GM19395 (cell line): ENCODE measurements at regions not wholly inside any gene's neighbourhood (a gene's known extent, or its start where the extent isn't known, plus 50 kb on each side); places are given as distances from the start of the nearest gene placed in this dataset.

ENCODE experiments used
- ATAC-seq: cut with Tn5 transposase; IDR thresholded peaks from one replicate; pipeline ENCODE4 v1.9.1; 2021; ENCODE audit warnings: mild to moderate bottlenecking, moderate library complexity; ENCODE audit not compliant: unreplicated experiment

DNA sequence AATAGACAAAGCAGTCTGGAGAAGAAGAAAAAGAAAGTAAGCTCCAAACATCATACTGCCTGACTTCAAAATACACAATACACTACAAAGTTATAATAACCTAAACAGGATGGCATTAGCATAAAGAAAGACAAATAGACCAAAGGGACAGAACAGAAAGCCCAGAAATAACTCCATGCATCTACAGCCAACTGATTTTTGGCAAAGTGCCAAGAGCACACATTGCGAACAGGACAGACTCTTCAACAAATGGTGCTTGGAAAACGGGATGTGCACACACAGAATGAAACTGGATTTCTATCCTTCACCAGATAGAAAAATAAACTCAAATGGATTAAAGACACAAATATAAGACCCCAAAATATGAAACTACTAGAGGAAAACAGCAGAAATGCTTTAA is 66.6 kb upstream of the SPATA31E1 start:
- ATAC-seq, result no peak

DNA sequence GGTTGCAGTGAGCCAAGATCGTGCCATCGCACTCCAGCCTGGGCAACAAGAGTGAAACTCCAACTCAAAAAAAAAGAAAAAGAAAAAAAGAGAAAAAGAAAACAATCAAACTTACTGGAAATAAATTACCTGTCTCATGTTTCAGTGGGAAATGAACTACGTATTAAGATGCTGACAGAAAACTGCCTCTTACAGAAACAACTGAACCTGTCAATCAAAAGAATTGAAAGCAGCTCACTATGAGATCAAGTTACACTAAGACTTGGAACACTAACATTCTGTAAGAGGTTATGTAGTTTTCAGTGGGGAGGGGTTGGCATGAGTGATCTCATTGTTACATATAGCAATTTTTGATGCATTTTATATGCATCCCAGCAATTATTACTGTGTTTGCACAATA is 64.4 kb upstream of the SPATA31E1 start:
- ATAC-seq, result no peak

DNA sequence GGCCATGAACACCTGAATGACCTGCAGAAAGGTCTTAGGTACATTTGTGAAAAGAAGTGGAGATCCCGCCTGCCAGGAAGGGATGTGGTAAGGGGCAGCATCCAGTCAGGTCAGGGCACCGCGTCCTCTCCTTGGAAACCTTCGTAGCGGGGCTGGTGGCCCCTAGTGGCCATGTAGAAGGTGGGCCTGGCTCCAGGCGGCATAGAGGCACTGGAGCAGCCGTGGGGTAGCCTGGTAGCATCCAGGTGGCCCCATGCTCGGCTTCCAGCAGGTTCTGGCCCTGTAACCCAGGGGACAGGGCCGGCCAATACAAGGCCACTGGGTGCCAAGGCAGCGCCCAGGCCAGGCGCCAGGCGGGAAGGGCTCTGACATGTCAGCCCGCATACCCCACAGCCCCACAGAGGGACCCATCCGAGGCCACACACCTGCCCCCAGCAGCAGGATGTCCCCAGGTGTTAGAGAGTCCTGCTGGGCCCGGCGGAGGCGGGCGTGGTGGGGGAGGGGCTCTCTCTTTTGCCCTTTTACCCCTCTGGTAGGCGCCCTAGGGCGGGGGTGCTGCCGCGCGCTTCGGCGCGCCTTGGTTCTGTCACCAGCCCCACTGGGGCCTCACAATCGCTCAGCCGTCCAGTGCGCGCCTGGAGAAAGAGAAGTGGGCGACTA is 58.3 kb upstream of the SPATA31E1 start:
- no peak for ATAC-seq

DNA sequence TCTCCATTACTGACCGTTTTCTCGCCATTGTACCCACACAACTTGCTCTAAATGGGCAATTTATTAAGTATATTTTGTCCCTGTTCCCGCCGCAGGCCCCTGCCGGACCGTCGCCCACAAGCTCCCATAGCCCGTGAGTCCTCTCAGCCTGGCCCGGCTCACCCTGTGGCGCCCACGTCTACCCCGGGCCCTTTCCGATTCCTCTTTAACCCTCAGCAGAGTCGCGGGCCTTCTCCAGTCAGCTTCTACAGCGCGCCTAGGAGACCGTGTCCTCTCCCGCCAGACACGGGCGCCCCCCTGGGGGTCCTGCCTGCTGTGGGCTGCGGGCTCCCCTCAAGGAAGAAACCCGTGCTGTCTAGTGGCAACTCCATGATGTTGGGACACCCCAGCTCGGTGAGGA is 57.8 kb upstream of the SPATA31E1 start:
- ATAC-seq, result no peak

DNA sequence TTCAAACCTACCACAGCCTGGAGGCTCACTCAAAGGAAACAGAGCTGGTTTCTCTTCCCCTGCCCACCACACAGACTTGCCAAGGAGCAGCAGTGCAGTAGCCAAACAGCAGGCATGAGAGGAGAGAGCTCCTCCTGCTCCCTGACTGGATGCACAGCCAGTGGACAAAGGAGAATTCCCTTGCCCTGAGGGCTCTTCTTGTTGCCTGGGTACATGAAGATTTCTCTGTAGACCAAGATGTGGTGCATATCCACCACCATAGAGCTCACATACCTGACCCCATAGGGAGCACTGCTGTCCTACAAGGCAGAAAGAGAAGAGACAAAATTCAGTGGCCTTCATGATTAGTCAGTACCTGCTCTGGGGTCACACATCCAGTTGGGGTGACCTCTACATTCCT is 56.3 kb upstream of the SPATA31E1 start:
- ATAC-seq, result no peak

DNA sequence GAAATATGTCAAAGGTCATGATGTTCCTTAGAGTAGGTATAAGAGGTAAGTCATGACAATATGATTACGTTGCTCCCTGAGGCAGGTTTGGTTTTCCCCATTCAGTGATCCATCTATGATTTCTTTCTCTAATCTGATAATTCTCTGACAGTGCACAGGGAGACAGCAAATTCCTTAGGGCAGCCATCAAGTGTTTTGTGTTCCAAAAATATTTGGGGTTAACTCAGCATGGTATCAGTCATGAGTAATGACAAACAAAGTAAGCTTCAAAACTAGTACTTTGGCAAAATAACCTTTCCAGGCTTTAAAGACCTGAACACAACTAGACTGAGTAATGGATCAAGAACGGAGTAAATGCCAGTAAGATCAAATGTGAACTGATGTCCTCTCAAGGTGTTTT is 55.3 kb upstream of the SPATA31E1 start:
- ATAC-seq, result no peak

DNA sequence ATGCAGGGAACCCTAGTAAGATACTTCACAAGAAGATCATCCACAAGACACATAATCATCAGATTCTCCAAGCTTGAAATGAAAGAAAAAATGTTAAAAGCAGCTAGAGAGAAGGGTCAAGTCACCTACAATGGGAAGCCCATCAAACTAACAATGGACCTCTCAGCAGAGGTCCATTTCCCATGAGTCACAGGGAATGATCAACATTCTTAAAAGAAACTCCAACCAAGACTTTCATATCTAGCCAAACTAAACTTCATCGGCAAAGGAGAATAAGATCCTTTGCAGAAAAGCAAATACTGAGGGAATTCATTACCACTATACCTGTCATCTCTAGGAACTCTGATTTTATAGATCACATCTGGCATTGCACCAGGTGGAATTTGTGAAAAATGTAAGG is 52.9 kb upstream of the SPATA31E1 start:
- no peak for ATAC-seq

DNA sequence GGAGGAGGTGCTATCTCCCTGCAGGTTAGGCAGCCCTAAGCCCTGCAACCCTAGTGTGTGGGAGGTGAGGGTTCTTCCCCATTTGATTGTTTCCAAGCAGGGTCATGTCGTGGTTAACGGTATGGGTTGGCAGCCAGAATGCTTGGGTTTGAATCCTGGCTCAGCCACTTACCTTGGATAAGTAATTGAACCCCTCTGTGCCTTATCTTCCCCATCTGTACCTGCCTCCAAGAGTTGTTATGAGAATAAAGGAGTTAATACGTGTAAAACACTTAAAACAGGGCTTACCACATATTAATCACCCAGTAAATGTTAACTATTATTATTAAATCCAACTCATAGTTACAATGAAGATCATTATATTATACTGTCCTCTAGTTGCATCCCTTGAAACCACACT is 52.2 kb upstream of the SPATA31E1 start:
- no peak for ATAC-seq

DNA sequence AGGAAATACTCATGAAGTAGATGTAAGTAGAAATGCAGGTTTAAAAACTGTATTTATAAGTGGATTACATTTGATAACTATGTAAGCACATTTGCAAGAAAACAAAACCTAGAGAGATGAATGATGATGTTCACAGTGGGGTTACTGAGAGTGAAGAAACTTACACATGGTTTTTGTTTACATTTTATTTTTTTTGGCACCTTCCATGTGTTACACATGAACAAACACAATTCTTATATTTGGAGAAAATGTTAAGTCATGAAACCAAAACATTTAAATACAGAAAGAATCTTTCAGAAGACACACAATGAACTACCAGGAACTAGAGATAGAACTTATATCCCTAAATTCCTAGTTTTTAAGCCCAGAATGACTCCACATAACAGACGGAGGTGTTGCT is 51.5 kb upstream of the SPATA31E1 start:
- ATAC-seq, result no peak
